ENCODE measurements at regions not wholly inside any gene's neighbourhood (a gene's known extent, or its start where the extent isn't known, plus 50 kb on each side); places are given as distances from the start of the nearest gene placed in this dataset.

GRCh38 chr5:126198531-126198930 is 224.7 kb upstream of the GRAMD2B start:
- Histone ChIP-seq H3K4me1 (ENCODE audit: control insufficient read depth, insufficient read depth, low read length) (no peaks in the 10 kb centered on the region), H3K4me3 (ENCODE audit: low read depth in 2 of 2, low read length in 2 of 2) (no peak overlapping the region), H3K27me3 (ENCODE audit: control insufficient read depth, insufficient read depth, low read length) (no peaks in the 10 kb centered on the region), H3K9me3 (ENCODE audit: control insufficient read depth, insufficient read depth, low read depth, low read length) (no peaks in the 10 kb centered on the region), H3K27ac (ENCODE audit: low read length) (no peak overlapping the region), H3K36me3 (ENCODE audit: control insufficient read depth, insufficient read depth, low read length) (no peaks in the 10 kb centered on the region)
- ChIA-PET CTCF (no interaction called here), POLR2A (no interaction called here)
- DNase-seq (ENCODE audit: low read depth, low spot score) (no peak), ATAC-seq (no peak)
- intact Hi-C loops (cut with micrococcal nuclease; ENCODE audit: unreplicated experiment) (no loop called here), in situ Hi-C loops (cut with HindIII; ENCODE audit: low pct_unique_long_range_greater_than_20kb, low sequenced_read_pairs) (no loop called here)
- TF ChIP-seq TCF7L2 (IDR thresholded peaks at IDR 0.05; ENCODE audit: low read depth, low read length) (no peak), CTCF (IDR thresholded peaks at IDR 0.05) (no peak), REST (IDR thresholded peaks at IDR 0.05; ENCODE audit: insufficient read depth in 1 of 2, low read depth in 2 of 2, low read length in 1 of 2) (no peak), POLR2AphosphoS5 (IDR thresholded peaks at IDR 0.05; ENCODE audit: low read depth, low read length) (no peak), SIN3A (IDR thresholded peaks at IDR 0.05; ENCODE audit: borderline replicate concordance, insufficient read depth, low read depth, low read length) (no peak)
- no TSS peak for BruUV-seq (replicated peaks)

GRCh38 chr5:126199467-126199866 is 223.7 kb upstream of the GRAMD2B start:
- no TSS peak for BruUV-seq (replicated peaks)
- TF ChIP-seq POLR2AphosphoS5 (IDR thresholded peaks at IDR 0.05; ENCODE audit: low read depth, low read length) (no peak), TCF7L2 (IDR thresholded peaks at IDR 0.05; ENCODE audit: low read depth, low read length) (no peak), REST (IDR thresholded peaks at IDR 0.05; ENCODE audit: insufficient read depth in 1 of 2, low read depth in 2 of 2, low read length in 1 of 2) (no peak), CTCF (IDR thresholded peaks at IDR 0.05) (no peak), SIN3A (IDR thresholded peaks at IDR 0.05; ENCODE audit: borderline replicate concordance, insufficient read depth, low read depth, low read length) (no peak)
- Histone ChIP-seq H3K4me3 (ENCODE audit: low read depth in 2 of 2, low read length in 2 of 2) (no peak overlapping the region), H3K4me1 (ENCODE audit: control insufficient read depth, insufficient read depth, low read length) (no peaks in the 10 kb centered on the region), H3K27me3 (ENCODE audit: control insufficient read depth, insufficient read depth, low read length) (no peaks in the 10 kb centered on the region), H3K27ac (ENCODE audit: low read length) (no peak overlapping the region), H3K36me3 (ENCODE audit: control insufficient read depth, insufficient read depth, low read length) (no peaks in the 10 kb centered on the region), H3K9me3 (ENCODE audit: control insufficient read depth, insufficient read depth, low read depth, low read length) (no peaks in the 10 kb centered on the region)
- intact Hi-C loops (cut with micrococcal nuclease; ENCODE audit: unreplicated experiment) (no loop called here), in situ Hi-C loops (cut with HindIII; ENCODE audit: low pct_unique_long_range_greater_than_20kb, low sequenced_read_pairs) (no loop called here)
- no peak for ATAC-seq
- no peak for DNase-seq (ENCODE audit: low read depth, low spot score)
- ChIA-PET POLR2A (no interaction called here), CTCF (no interaction called here)
